Hepatocyte (in vitro differentiated cells): ENCODE measurements at regions not wholly inside any gene's neighbourhood (a gene's known extent, or its start where the extent isn't known, plus 50 kb on each side); places are given as distances from the start of the nearest gene placed in this dataset.

Source experiments
- DNase-seq: peaks from one replicate; pipeline ENCODE4 v3.0.0-alpha.2; 2016; ENCODE audit warnings: low spot score
- H2AFZ ChIP-seq: fragments of 200-600 bp; sonication (generic); 2 replicates; pipeline ENCODE4 v1.6.0; 2016; ENCODE audit warnings: antibody characterized with exemption, mild to moderate bottlenecking
- H3K27ac ChIP-seq: fragments of 200-600 bp; sonication (generic); 2 replicates; pipeline ENCODE4 v1.5.1; 2016; ENCODE audit warnings: mild to moderate bottlenecking
- H3K27me3 ChIP-seq: fragments of 200-600 bp; sonication (generic); 2 replicates; pipeline ENCODE4 v1.6.1; 2016
- H3K36me3 ChIP-seq: fragments of 200-600 bp; sonication (generic); replicated peaks from 2 replicates; pipeline ENCODE4 v1.5.1; 2016; ENCODE audit warnings: low read depth; ENCODE audit not compliant: insufficient read depth
- H3K4me1 ChIP-seq: fragments of 200-600 bp; sonication (generic); 2 replicates; pipeline ENCODE4 v1.5.1; 2016; ENCODE audit warnings: mild to moderate bottlenecking, moderate library complexity; ENCODE audit not compliant: insufficient read depth
- H3K4me2 ChIP-seq: fragments of 200-600 bp; sonication (generic); 2 replicates; pipeline ENCODE4 v1.6.0; 2016
- H3K4me3 ChIP-seq: fragments of 200-600 bp; sonication (generic); 2 replicates; pipeline ENCODE4 v1.5.1; 2016; ENCODE audit warnings: mild to moderate bottlenecking
- H3K79me2 ChIP-seq: fragments of 200-600 bp; sonication (generic); 2 replicates; pipeline ENCODE4 v1.6.0; 2017; ENCODE audit warnings: mild to moderate bottlenecking
- H3K9me2 ChIP-seq: fragments of 200-600 bp; sonication (generic); replicated peaks from 2 replicates; pipeline ENCODE4 v1.6.0; 2017; ENCODE audit warnings: mild to moderate bottlenecking; ENCODE audit not compliant: insufficient read depth
- H3K9me3 ChIP-seq: fragments of 200-600 bp; sonication (generic); 2 replicates; pipeline ENCODE4 v1.5.1; 2016; ENCODE audit warnings: low read depth, mild to moderate bottlenecking
- H4K20me1 ChIP-seq: fragments of 200-600 bp; sonication (generic); 2 replicates; pipeline ENCODE4 v1.6.0; 2016; ENCODE audit warnings: mild to moderate bottlenecking; ENCODE audit not compliant: insufficient read depth, poor library complexity, severe bottlenecking
- EZH2 ChIP-seq: fragments of 200-600 bp; sonication (generic); IDR thresholded peaks from 2 replicates; pipeline ENCODE4 v1.6.1; 2016; ENCODE audit warnings: antibody characterized with exemption, mild to moderate bottlenecking, borderline replicate concordance
- EZH2phosphoT487 ChIP-seq: fragments of 200-600 bp; sonication (generic); IDR thresholded peaks from one replicate; pipeline ENCODE4 v1.6.1; 2018; ENCODE audit warnings: antibody characterized with exemption, mild to moderate bottlenecking, low read depth, moderate library complexity; ENCODE audit not compliant: unreplicated experiment, severe bottlenecking
- WGBS: methylation state at CpG from one replicate; pipeline ENCODE4 v1.1.6; 2016; ENCODE audit warnings: low lambda C conversion rate; ENCODE audit errors: missing lambda C conversion rate; 5-methylcytosine and 5-hydroxymethylcytosine counted together
- TF ChIP-seq, protein P1 (sequence below): fragments of 200-600 bp; sonication (generic); IDR thresholded peaks from 2 replicates; pipeline ENCODE4 v1.5.1; 2016; ENCODE audit warnings: antibody characterized with exemption, mild to moderate bottlenecking; ENCODE audit not compliant: poor library complexity

DNA sequence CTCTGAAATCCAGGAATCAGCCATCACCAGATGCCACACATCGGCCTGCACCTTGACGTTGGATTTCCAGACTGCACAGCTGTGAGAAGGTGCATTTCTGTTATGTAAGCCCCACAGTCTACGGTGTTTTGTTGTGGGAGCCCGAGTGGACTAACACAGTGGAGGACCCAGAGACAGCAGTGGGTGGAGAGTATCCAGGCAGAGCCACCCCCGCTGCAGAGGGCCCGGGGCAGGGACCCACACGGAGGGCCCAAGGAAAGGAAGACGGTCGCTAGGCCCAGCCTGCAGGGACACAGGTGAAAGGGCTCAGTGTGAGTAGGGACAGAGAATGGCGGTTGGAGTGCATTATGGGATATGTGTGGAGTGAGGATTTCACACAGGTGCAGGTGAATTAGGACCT lies 288.3 kb upstream of the AJAP1 start:
- DNase-seq = no peak
- no peak overlapping the region for H3K4me3 ChIP-seq
- no peaks in the 10 kb centered on the region for H3K79me2 ChIP-seq
- WGBS = 93% methylated on average over 10 of the region's 10 CpGs
- H3K4me1 ChIP-seq = no peaks in the 10 kb centered on the region
- H4K20me1 ChIP-seq = no peaks in the 10 kb centered on the region
- no peaks in the 10 kb centered on the region for H3K9me3 ChIP-seq
- no peak overlapping the region for H3K4me2 ChIP-seq
- no peak overlapping the region for H3K27ac ChIP-seq
- no peaks in the 10 kb centered on the region for H3K27me3 ChIP-seq
- H3K36me3 ChIP-seq = no peaks in the 10 kb centered on the region
- H3K9me2 ChIP-seq = no peaks in the 10 kb centered on the region
- no peak overlapping the region for H2AFZ ChIP-seq
- TF ChIP-seq EZH2phosphoT487 = no peak
- TF ChIP-seq EZH2 = no peak
- TF ChIP-seq, protein P1, sequence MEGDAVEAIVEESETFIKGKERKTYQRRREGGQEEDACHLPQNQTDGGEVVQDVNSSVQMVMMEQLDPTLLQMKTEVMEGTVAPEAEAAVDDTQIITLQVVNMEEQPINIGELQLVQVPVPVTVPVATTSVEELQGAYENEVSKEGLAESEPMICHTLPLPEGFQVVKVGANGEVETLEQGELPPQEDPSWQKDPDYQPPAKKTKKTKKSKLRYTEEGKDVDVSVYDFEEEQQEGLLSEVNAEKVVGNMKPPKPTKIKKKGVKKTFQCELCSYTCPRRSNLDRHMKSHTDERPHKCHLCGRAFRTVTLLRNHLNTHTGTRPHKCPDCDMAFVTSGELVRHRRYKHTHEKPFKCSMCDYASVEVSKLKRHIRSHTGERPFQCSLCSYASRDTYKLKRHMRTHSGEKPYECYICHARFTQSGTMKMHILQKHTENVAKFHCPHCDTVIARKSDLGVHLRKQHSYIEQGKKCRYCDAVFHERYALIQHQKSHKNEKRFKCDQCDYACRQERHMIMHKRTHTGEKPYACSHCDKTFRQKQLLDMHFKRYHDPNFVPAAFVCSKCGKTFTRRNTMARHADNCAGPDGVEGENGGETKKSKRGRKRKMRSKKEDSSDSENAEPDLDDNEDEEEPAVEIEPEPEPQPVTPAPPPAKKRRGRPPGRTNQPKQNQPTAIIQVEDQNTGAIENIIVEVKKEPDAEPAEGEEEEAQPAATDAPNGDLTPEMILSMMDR = no peak

DNA sequence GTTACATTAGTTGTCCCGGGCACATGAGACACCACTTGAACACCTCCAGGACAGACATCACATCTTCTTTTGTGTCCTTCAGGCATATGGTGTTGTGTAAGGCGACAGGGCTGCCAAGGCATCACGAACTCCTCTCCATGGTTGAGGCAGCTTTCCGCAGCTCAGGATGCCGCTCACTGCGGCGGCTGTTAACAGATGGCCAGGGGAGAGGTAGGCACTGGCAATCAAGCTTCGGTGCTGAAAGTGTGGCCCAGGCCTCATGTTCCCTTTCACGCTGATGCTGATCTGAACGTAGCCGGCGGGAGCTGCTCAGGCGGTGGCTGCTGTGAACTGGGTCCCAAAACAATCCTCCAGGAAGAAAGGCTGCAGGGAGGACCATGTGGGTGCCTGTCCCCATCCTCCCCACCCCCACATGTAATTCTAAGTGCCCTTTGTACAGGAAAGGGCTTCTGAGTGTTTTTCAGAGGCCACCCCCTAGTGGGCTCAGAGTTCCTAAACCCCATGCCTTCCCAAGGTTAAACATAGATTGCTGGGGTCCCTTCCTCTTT lies 287.1 kb upstream of the AJAP1 start:
- Histone ChIP-seq H3K36me3 (no peaks in the 10 kb centered on the region), H4K20me1 (no peaks in the 10 kb centered on the region), H3K9me3 (no peaks in the 10 kb centered on the region), H3K9me2 (no peaks in the 10 kb centered on the region), H2AFZ (no peak overlapping the region), H3K4me2 (no peak overlapping the region), H3K79me2 (no peaks in the 10 kb centered on the region), H3K4me1 (no peaks in the 10 kb centered on the region), H3K27ac (no peak overlapping the region), H3K27me3 (no peaks in the 10 kb centered on the region), H3K4me3 (no peak overlapping the region)
- WGBS = 86% methylated on average over 12 of the region's 13 CpGs
- TF ChIP-seq, protein P1 = no peak
- no peak for TF ChIP-seq EZH2
- TF ChIP-seq EZH2phosphoT487 = no peak
- no peak for DNase-seq

DNA sequence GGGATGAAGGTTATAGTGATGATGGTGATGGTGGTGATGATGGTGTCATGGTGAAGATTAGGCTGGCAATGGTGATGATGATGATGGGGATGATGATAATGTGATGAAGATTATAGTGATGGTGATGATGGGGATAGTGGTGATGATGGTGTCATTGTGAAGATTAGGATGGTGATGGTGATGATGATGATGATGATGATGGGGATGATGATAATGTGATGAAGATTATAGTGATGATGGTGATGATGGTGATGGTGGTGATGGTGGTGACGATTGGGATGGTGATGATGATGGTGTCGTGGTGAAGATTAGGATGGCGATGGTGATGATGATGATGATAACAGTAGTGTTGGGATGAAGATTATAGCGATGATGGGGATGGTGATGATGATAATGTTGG lies 285.1 kb upstream of the AJAP1 start:
- no peak overlapping the region for H3K4me2 ChIP-seq
- H2AFZ ChIP-seq = no peak overlapping the region
- no peaks in the 10 kb centered on the region for H3K9me3 ChIP-seq
- TF ChIP-seq EZH2 (no peak), EZH2phosphoT487 (no peak)
- TF ChIP-seq, protein P1 = no peak
- no peaks in the 10 kb centered on the region for H4K20me1 ChIP-seq
- no peak for DNase-seq
- no peaks in the 10 kb centered on the region for H3K4me1 ChIP-seq
- no peaks in the 10 kb centered on the region for H3K79me2 ChIP-seq
- WGBS = 94% methylated on average over 4 of the region's 4 CpGs
- H3K36me3 ChIP-seq = no peaks in the 10 kb centered on the region
- no peaks in the 10 kb centered on the region for H3K9me2 ChIP-seq
- H3K27ac ChIP-seq = no peak overlapping the region
- H3K27me3 ChIP-seq = no peaks in the 10 kb centered on the region
- H3K4me3 ChIP-seq = no peak overlapping the region

DNA sequence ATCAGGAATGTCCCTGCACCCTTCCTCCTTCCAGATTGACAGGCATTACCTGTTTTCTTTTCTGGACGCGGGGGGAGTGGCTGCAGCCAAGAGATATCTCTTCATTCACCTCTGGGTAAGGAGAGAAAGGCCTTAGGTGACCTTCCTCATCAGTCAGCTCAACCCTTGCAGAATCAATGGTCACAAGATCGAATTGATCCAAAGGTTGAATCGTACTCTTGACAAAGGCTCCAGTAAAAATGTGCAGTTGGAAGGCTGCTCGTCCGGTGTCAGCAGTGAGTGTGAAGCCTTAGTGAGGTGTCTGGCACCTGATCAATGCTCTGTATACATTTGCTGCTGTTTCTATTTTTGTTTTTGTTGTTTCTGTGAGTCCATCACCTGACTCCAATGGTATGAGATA lies 282.6 kb upstream of the AJAP1 start:
- Histone ChIP-seq H3K9me2 (no peaks in the 10 kb centered on the region), H3K79me2 (no peaks in the 10 kb centered on the region), H3K4me1 (no peaks in the 10 kb centered on the region), H3K27me3 (no peaks in the 10 kb centered on the region), H3K4me3 (no peak overlapping the region), H3K27ac (no peak overlapping the region), H3K9me3 (no peaks in the 10 kb centered on the region), H4K20me1 (no peaks in the 10 kb centered on the region), H2AFZ (no peak overlapping the region), H3K36me3 (no peaks in the 10 kb centered on the region), H3K4me2 (no peak overlapping the region)
- no peak for DNase-seq
- WGBS = 84% methylated on average over 6 of the region's 6 CpGs
- TF ChIP-seq EZH2 (no peak), EZH2phosphoT487 (no peak)
- TF ChIP-seq, protein P1 = no peak
